Immature natural killer cell (primary cell): ENCODE measurements at regions not wholly inside any gene's neighbourhood (a gene's known extent, or its start where the extent isn't known, plus 50 kb on each side); places are given as distances from the start of the nearest gene placed in this dataset.

Experiments used
- DNase-seq, 3 donors: peaks; one replicate each; pipeline ENCODE4 v3.0.0; 2022; ENCODE audit warnings: mixed read lengths in 1 of 3
- H3K27ac Mint-ChIP-seq, 6 donors: one replicate each; pipeline ENCODE4 v1.8.0; 2020; ENCODE audit warnings: mixed read lengths in 6 of 6, mild to moderate bottlenecking in 5 of 6, inconsistent platforms in 4 of 6, moderate library complexity in 3 of 6
- H3K27me3 Mint-ChIP-seq, 3 donors: one replicate each; pipeline ENCODE4 v1.8.0; 2020 to 2021; ENCODE audit warnings: low read depth in 3 of 3, mild to moderate bottlenecking in 3 of 3, mixed read lengths in 3 of 3, moderate library complexity in 3 of 3, inconsistent platforms in 1 of 3
- H3K36me3 Mint-ChIP-seq, 3 donors: one replicate each; pipeline ENCODE4 v1.8.0; 2020; ENCODE audit warnings: mixed read lengths in 3 of 3, inconsistent platforms in 2 of 3, mild to moderate bottlenecking in 2 of 3
- H3K4me1 Mint-ChIP-seq, 2 donors: one replicate each; pipeline ENCODE4 v1.8.0; 2020; ENCODE audit warnings: inconsistent platforms in 2 of 2, mild to moderate bottlenecking in 2 of 2, mixed read lengths in 2 of 2, moderate library complexity in 1 of 2
- H3K4me3 Mint-ChIP-seq, 5 donors: one replicate each; pipeline ENCODE4 v1.8.0; 2020; ENCODE audit warnings: mild to moderate bottlenecking in 5 of 5, mixed read lengths in 5 of 5, inconsistent platforms in 3 of 5, moderate library complexity in 3 of 5
- H3K9me3 Mint-ChIP-seq, 6 donors: one replicate each; pipeline ENCODE4 v1.8.0; 2020; ENCODE audit warnings: mild to moderate bottlenecking in 6 of 6, mixed read lengths in 6 of 6, inconsistent platforms in 4 of 6, moderate library complexity in 3 of 6

GRCh38 chr2:18482666-18483065, 77.8 kb downstream of the RDH14 start:
- H3K4me3 Mint-ChIP-seq = no peak overlapping the region
- no peak for DNase-seq
- no peaks in the 10 kb centered on the region for H3K9me3 Mint-ChIP-seq
- no peaks in the 10 kb centered on the region for H3K36me3 Mint-ChIP-seq
- no peaks in the 10 kb centered on the region for H3K4me1 Mint-ChIP-seq
- peaks cover 0 to 4% (median 0%) of the 10 kb centered on the region in 3 donors for H3K27me3 Mint-ChIP-seq
- no peak overlapping the region for H3K27ac Mint-ChIP-seq

- H3K4me1 Mint-ChIP-seq = no peaks in the 10 kb centered on the region
- no peaks in the 10 kb centered on the region for H3K9me3 Mint-ChIP-seq
- no peaks in the 10 kb centered on the region for H3K36me3 Mint-ChIP-seq
- no peak overlapping the region for H3K4me3 Mint-ChIP-seq
- H3K27me3 Mint-ChIP-seq = no peaks in the 10 kb centered on the region
- no peak overlapping the region for H3K27ac Mint-ChIP-seq
- no peak for DNase-seq
These were observed 80.5 kb downstream of the RDH14 start for GRCh38 chr2:18479947-18480369.

DNA sequence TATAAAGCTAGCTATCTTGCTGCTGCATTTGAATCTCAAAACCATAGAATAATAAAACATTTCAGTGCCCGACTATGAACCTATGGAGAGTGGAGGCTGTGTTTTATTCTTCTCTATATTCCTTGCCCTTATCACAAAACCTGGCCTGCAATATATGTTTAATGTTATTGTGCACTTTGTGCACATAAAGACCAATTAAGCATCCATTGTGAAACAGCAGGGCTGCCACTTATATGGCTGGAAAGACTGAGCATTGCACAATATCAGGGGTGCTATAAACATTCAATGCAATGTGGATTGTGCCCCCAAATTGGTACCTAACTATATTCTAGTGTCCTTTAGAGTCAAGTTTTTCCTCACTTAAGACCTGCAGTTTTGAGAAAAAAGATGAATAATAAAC, 83.2 kb downstream of the RDH14 start:
- no peak overlapping the region for H3K27ac Mint-ChIP-seq
- H3K36me3 Mint-ChIP-seq = no peaks in the 10 kb centered on the region
- no peak overlapping the region for H3K4me3 Mint-ChIP-seq
- no peaks in the 10 kb centered on the region for H3K9me3 Mint-ChIP-seq
- DNase-seq = no peak
- no peaks in the 10 kb centered on the region for H3K4me1 Mint-ChIP-seq
- H3K27me3 Mint-ChIP-seq = peaks cover 0 to 2% (median 0%) of the 10 kb centered on the region in 3 donors

- Mint-ChIP-seq H3K27ac (no peak overlapping the region), H3K4me3 (no peak overlapping the region), H3K27me3 (peaks cover 0 to 2% (median under 1%) of the 10 kb centered on the region in 3 donors), H3K9me3 (no peaks in the 10 kb centered on the region), H3K36me3 (no peaks in the 10 kb centered on the region), H3K4me1 (no peaks in the 10 kb centered on the region)
- DNase-seq = no peak
These were observed 84.0 kb downstream of the RDH14 start for GRCh38 chr2:18476484-18476883.

DNA sequence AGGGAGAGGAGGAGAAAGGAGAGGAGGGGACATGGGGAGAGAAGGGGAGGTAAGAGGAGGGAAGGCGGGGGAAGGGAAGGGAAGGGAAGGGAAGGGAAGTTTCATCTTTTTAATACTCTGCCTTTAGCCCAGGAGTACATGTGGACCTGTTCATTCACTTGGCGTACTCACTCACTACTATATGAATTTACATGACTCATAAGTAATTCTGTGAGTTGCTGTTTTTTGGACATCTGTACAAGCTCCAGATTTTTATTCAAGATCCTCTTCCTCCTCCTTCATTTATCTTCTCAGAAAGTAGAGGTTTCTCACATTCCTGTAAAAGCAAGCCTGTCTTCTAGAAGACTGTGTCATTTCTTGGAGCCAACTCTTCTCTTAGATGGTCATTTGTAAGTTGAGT, 84.6 kb downstream of the RDH14 start:
- Mint-ChIP-seq H3K27me3 (peaks cover 0 to 7% (median 2%) of the 10 kb centered on the region in 3 donors), H3K36me3 (no peaks in the 10 kb centered on the region), H3K4me3 (no peak overlapping the region), H3K4me1 (no peaks in the 10 kb centered on the region), H3K9me3 (peaks cover 0 to 4% (median 0%) of the 10 kb centered on the region in 6 donors), H3K27ac (no peak overlapping the region)
- DNase-seq = no peak

DNA sequence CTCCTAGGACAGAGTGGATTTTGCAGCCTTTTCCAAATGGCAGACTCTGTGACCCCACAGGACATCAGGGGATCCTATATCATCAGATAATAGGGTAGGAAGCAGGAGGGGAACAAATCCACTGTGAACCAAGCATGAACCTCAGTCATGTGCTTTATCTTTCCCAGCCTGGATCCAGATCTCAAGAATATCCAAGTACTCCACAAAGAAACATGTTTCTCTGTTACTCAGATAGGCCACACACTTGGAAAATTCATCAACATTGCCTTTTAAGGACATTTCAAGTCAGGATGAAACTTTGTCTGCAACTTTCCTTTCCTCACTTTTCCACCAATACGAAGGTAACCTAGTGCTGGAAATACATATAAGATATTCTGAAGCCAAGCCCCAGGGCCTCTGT, 85.8 kb downstream of the RDH14 start:
- Mint-ChIP-seq H3K27me3 (peaks cover 0 to 12% (median 2%) of the 10 kb centered on the region in 3 donors), H3K27ac (no peak overlapping the region), H3K36me3 (no peaks in the 10 kb centered on the region), H3K9me3 (peaks cover 0 to 5% (median 0%) of the 10 kb centered on the region in 6 donors), H3K4me1 (no peaks in the 10 kb centered on the region), H3K4me3 (no peak overlapping the region)
- no peak for DNase-seq

DNA sequence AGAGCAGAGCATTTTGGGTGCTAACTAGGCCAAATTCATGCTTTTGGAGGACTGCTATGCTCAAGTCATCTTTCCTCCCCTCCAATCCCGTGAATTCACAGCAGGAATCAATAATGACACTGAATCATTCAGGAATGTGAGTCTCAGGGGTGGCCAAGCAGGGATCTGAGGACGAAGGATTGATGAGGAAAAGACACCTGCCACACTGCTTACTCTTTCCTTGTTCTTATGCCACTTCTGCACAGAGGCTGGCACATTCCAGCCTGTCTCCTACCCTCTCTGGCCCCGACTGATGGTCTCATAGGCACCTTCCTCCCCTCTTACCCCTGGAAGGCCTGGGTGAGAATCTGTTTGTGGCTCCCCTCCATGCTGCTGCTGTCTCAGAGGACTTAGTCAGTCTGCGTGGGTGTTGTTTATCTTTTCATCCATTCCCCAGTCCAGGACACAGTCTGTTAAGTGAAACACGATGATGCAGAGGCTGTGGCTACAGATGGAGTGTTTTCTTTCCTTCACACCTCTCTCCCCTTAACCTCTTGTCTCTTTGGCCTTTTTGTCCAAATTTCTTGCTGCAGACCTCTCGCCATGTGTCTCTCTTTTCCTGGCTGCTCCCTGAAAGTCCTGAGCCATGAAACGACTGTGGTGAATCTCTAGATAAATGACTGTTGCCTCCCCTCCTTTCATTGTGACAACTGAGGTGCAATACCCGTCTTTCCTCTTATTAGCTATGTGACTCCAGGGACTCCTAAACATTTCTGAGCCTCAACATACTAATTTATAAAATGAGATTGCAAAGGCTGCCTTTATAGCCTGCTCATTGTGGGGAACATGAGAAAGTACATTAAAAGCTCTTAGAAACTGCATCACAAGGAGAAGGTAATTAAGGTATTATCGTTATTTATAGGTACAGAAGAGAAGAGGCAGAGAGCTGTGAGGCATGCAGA, 86.9 kb downstream of the RDH14 start:
- Mint-ChIP-seq H3K4me1 (no peaks in the 10 kb centered on the region), H3K9me3 (peaks cover 0 to 5% (median under 1%) of the 10 kb centered on the region in 6 donors), H3K36me3 (no peaks in the 10 kb centered on the region), H3K4me3 (no peak overlapping the region), H3K27ac (no peak overlapping the region), H3K27me3 (peaks cover 0 to 12% (median 2%) of the 10 kb centered on the region in 3 donors)
- DNase-seq = no peak

DNA sequence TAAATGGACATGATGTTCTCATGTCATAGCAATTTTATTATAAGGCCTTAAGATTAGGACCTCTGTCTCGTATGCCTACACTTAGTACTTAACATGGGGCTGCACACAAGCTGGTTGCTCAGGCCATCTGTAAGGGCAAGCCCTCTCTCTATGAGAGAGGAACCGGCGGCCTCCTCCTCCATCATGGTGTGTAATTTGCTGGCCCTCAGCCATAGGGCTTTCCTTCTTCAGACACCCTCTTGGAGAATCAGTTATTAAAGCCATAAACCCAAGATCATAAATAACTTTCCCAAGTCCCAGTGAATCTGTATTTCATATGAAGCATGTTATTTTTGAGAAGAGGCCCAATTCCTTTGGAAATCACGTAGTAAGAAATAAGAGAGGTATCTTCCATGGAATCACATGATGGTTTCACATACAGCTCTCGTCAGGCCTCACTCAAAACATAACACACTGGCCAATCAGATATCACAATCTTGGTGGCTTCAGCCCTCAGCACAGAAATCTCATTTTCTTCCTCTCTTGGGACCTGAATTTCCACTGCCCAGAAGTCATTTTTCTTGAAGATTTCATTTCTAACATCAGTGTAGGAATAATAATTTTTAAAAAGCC, 92.6 kb downstream of the RDH14 start:
- H3K27me3 Mint-ChIP-seq = peaks cover 0 to 15% (median 4%) of the 10 kb centered on the region in 3 donors
- H3K9me3 Mint-ChIP-seq = peaks cover 0 to 7% (median 1%) of the 10 kb centered on the region in 6 donors
- DNase-seq = no peak
- H3K4me1 Mint-ChIP-seq = no peaks in the 10 kb centered on the region
- H3K36me3 Mint-ChIP-seq = no peaks in the 10 kb centered on the region
- H3K27ac Mint-ChIP-seq = no peak overlapping the region
- no peak overlapping the region for H3K4me3 Mint-ChIP-seq

- Mint-ChIP-seq H3K36me3 (no peaks in the 10 kb centered on the region), H3K4me1 (no peaks in the 10 kb centered on the region), H3K27ac (no peak overlapping the region), H3K27me3 (peaks cover 0 to 11% (median 5%) of the 10 kb centered on the region in 3 donors), H3K4me3 (no peak overlapping the region), H3K9me3 (peaks cover 0 to 7% (median under 1%) of the 10 kb centered on the region in 6 donors)
- no peak for DNase-seq
These were observed 94.5 kb downstream of the RDH14 start for GRCh38 chr2:18465979-18466378.

DNA sequence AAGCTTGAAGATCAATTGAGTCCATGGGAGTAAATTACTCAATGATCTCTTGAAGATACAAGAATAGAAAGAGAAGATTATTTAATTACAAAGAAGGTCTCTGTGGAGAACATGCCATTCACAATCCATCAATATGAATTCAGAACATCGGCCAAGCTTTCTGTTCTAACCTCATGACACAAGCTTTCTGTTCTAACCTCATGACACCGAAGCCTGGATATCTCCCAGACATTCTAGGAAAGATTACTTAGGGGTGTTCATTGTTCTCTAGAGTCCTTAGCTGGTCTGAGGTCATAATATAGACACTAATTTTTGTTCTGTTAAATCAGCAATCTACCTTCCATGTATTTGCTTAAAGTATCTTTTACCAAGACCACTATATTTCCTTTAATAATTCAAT, 95.5 kb downstream of the RDH14 start:
- H3K27me3 Mint-ChIP-seq = peaks cover 0 to 5% (median 5%) of the 10 kb centered on the region in 3 donors
- H3K4me3 Mint-ChIP-seq = no peak overlapping the region
- H3K9me3 Mint-ChIP-seq = peaks cover 0 to 7% (median 0%) of the 10 kb centered on the region in 6 donors
- no peak for DNase-seq
- no peaks in the 10 kb centered on the region for H3K36me3 Mint-ChIP-seq
- H3K4me1 Mint-ChIP-seq = no peaks in the 10 kb centered on the region
- H3K27ac Mint-ChIP-seq = no peak overlapping the region

DNA sequence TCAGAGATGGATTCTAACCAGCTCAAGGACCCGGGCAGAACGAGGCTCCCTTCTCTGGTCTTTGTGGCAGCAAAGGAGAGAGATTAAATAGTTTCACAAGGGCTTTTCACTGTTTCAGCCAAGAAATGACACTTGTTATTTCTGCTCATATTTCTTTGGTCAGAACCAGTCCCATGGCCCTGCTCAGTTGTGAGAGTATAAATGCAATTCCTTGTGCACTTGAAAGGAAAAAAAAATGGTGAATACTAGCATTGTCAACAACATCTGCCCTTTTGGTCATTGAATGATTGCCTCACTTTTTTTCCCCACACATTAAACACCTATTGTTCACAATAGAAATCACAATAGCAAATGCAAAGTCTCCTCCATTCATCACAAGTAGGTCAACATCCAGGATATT, 104.4 kb downstream of the RDH14 start:
- no peaks in the 10 kb centered on the region for H3K4me1 Mint-ChIP-seq
- H3K4me3 Mint-ChIP-seq = no peak overlapping the region
- peaks cover 0 to 9% (median 5%) of the 10 kb centered on the region in 6 donors for H3K9me3 Mint-ChIP-seq
- no peaks in the 10 kb centered on the region for H3K36me3 Mint-ChIP-seq
- H3K27me3 Mint-ChIP-seq = peaks cover 0 to 9% (median 4%) of the 10 kb centered on the region in 3 donors
- no peak for DNase-seq
- no peak overlapping the region for H3K27ac Mint-ChIP-seq

- no peaks in the 10 kb centered on the region for H3K4me1 Mint-ChIP-seq
- peaks cover 0 to 11% (median 4%) of the 10 kb centered on the region in 3 donors for H3K27me3 Mint-ChIP-seq
- H3K4me3 Mint-ChIP-seq = no peak overlapping the region
- DNase-seq = no peak
- H3K36me3 Mint-ChIP-seq = no peaks in the 10 kb centered on the region
- H3K9me3 Mint-ChIP-seq = peaks cover 0 to 9% (median 5%) of the 10 kb centered on the region in 6 donors
- H3K27ac Mint-ChIP-seq = no peak overlapping the region
These were observed 105.1 kb downstream of the RDH14 start for GRCh38 chr2:18455236-18455862.

DNA sequence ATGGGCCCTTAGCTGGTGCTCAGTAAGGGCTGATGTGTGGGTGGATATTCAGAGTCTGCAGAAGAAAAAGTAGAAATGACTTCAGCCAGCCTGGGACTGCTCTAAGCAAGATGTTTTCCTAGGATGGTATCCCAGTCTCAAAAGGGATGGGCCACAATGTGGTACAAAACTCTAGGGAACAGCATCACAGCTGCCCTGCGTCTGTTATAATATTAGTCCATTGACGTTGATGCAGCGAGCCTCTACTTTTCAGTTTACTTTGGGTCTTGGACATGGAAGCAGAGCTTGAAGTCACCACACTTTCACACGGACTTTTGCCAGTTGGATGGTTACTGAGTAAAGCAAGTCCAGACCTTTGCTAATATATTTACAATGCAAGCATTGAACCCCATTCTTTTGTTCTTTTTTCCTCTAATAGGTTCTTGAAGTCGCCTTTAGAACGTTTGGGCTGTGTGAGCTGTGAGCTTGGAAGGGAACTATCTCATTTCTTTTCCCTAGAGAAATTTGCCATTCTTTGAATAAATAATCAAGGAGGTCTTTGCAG, 105.7 kb downstream of the RDH14 start:
- Mint-ChIP-seq H3K4me3 (no peak overlapping the region), H3K4me1 (no peaks in the 10 kb centered on the region), H3K36me3 (no peaks in the 10 kb centered on the region), H3K27ac (no peak overlapping the region), H3K27me3 (peaks cover 0 to 11% (median 4%) of the 10 kb centered on the region in 3 donors), H3K9me3 (peaks cover 0 to 8% (median 3%) of the 10 kb centered on the region in 6 donors)
- DNase-seq = no peak

- Mint-ChIP-seq H3K9me3 (peaks cover 0 to 2% (median 0%) of the 10 kb centered on the region in 6 donors), H3K4me1 (no peaks in the 10 kb centered on the region), H3K27me3 (peaks cover 1 to 10% (median 4%) of the 10 kb centered on the region in 3 donors), H3K36me3 (no peaks in the 10 kb centered on the region), H3K27ac (no peak overlapping the region), H3K4me3 (no peak overlapping the region)
- DNase-seq = no peak
These were observed 113.7 kb downstream of the RDH14 start for GRCh38 chr2:18446715-18447114.
